ENCODE measurements at regions not wholly inside any gene's neighbourhood (a gene's known extent, or its start where the extent isn't known, plus 50 kb on each side); places are given as distances from the start of the nearest gene placed in this dataset.

DNA sequence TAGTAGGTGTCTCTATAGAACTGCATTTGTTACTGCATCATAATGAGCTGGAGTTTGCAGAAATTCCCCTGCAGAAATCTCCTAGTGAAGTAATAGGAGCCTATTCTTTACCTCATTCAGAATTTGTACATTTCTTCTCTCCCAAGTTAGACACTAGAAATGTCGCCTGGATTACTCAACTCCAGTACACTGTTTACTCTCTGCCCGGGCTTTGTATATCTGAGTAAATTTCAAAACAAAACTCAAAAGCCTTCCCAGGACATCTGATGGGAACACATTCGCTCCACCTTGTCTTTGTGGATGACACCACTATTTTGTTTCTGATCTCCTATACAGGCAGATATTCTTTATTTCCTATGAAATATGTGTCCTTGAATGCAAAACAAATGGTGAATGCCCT is 76.8 kb downstream of the POU3F3 start:
- no peak overlapping the region for H3K14ac ChIP-seq (ENCODE audit: insufficient read depth, low read length)
- no peaks in the 10 kb centered on the region for H3K27me3 ChIP-seq (ENCODE audit: insufficient read depth, low read length)
- no peak overlapping the region for H3K9ac ChIP-seq (ENCODE audit: extremely low read depth, insufficient read length, low read length)
- H2BK12ac ChIP-seq (ENCODE audit: insufficient read length, low read depth, low read length) = no peak overlapping the region
- H3K56ac ChIP-seq (ENCODE audit: insufficient read length, low read depth, low read length) = no peak overlapping the region
- H3K9me3 ChIP-seq (ENCODE audit: control insufficient read depth, low read depth, low read length) = no peaks in the 10 kb centered on the region
- no peak overlapping the region for H3K27ac ChIP-seq (ENCODE audit: insufficient read length, low read depth, low read length)
- no peak overlapping the region for H2AK5ac ChIP-seq (ENCODE audit: insufficient read length, low read length)
- Mint-ChIP-seq H3K27ac (no peak overlapping the region), H3K4me1 (0 out of 4 replicates have a peak, but pooled peaks cover 0 to 4% of the 10 kb centered on the region in 2 experiments), H3K36me3 (ENCODE audit: insufficient read depth in 1 of 3, low read depth in 3 of 3) (no peaks in the 10 kb centered on the region), H3K4me3 (no peak overlapping the region), H3K9me3 (no peaks in the 10 kb centered on the region), H3K27me3 (ENCODE audit: low read depth) (no peaks in the 10 kb centered on the region; the same call in none of the 2 replicates)
- H3K79me2 ChIP-seq (ENCODE audit: insufficient read depth, low read length) = no peaks in the 10 kb centered on the region
- H2BK15ac ChIP-seq (ENCODE audit: low read depth, low read length) = no peak overlapping the region
- no peaks in the 10 kb centered on the region for H3K79me1 ChIP-seq (ENCODE audit: insufficient read depth, low read depth, low read length, poor library complexity, severe bottlenecking)
- no peaks in the 10 kb centered on the region for H3K4me1 ChIP-seq (ENCODE audit: insufficient read depth, low read length)
- no CpG with 5 or more reads among the region's 3 CpGs for WGBS (ENCODE audit: extremely low coverage, insufficient read length, low lambda C conversion rate)
- no peak overlapping the region for H3T11ph ChIP-seq (ENCODE audit: low read length)
- no peak overlapping the region for H4K91ac ChIP-seq (ENCODE audit: insufficient read length, low read depth, low read length)
- H4K8ac ChIP-seq (replicated peaks; ENCODE audit: insufficient read length, low read depth, low read length) = no peak overlapping the region
- H3K23me2 ChIP-seq (ENCODE audit: insufficient read length, low read depth, low read length, poor library complexity, severe bottlenecking) = no peaks in the 10 kb centered on the region
- no peak overlapping the region for H3K4ac ChIP-seq (ENCODE audit: low read depth, low read length)
- no peak overlapping the region for H4K5ac ChIP-seq (ENCODE audit: insufficient read length, low read depth, low read length)
- no peak overlapping the region for H3K23ac ChIP-seq (ENCODE audit: insufficient read length, low read depth, low read length)
- no peak overlapping the region for H2BK120ac ChIP-seq (ENCODE audit: low read depth, low read length, poor library complexity, severe bottlenecking)
- no peaks in the 10 kb centered on the region for H4K20me1 ChIP-seq (ENCODE audit: control insufficient read depth, insufficient read depth, insufficient read length)
- TF ChIP-seq, protein P1, sequence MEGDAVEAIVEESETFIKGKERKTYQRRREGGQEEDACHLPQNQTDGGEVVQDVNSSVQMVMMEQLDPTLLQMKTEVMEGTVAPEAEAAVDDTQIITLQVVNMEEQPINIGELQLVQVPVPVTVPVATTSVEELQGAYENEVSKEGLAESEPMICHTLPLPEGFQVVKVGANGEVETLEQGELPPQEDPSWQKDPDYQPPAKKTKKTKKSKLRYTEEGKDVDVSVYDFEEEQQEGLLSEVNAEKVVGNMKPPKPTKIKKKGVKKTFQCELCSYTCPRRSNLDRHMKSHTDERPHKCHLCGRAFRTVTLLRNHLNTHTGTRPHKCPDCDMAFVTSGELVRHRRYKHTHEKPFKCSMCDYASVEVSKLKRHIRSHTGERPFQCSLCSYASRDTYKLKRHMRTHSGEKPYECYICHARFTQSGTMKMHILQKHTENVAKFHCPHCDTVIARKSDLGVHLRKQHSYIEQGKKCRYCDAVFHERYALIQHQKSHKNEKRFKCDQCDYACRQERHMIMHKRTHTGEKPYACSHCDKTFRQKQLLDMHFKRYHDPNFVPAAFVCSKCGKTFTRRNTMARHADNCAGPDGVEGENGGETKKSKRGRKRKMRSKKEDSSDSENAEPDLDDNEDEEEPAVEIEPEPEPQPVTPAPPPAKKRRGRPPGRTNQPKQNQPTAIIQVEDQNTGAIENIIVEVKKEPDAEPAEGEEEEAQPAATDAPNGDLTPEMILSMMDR (conservative IDR thresholded peaks at IDR 0.05) = no peak
- DNase-seq = no peak
- no peak overlapping the region for H3K18ac ChIP-seq (ENCODE audit: insufficient read length, low read depth, low read length)
- H3K4me2 ChIP-seq (ENCODE audit: insufficient read depth, insufficient read length, low read length) = no peak overlapping the region
- H2BK20ac ChIP-seq (ENCODE audit: low read depth, low read length, poor library complexity, severe bottlenecking) = no peak overlapping the region
- no peak overlapping the region for H2BK5ac ChIP-seq (ENCODE audit: insufficient read length, low read length)
- H2AFZ ChIP-seq (ENCODE audit: low read length) = no peak overlapping the region
